Trophoblast cell (in vitro differentiated cells and primary cell): ENCODE measurements at regions not wholly inside any gene's neighbourhood (a gene's known extent, or its start where the extent isn't known, plus 50 kb on each side); places are given as distances from the start of the nearest gene placed in this dataset.
"Not testable (repeated sequence)": the region's sequence is repeated elsewhere in the genome, so short reads cannot be mapped to it uniquely, and the experiment has no call there.

ENCODE experiments used
- DNase-seq, 2 donors: peaks; one replicate each; pipeline ENCODE4 v3.0.0-alpha.2; 2016
- H2AFZ ChIP-seq: 2 replicates; pipeline ENCODE4 v1.6.1; 2013; ENCODE audit warnings: low read length, moderate library complexity, mild to moderate bottlenecking; ENCODE audit not compliant: insufficient read depth, poor library complexity
- H2AK5ac ChIP-seq: 2 replicates; pipeline ENCODE4 v1.6.1; 2013; ENCODE audit warnings: mild to moderate bottlenecking, low read length
- H2BK120ac ChIP-seq: 2 replicates; pipeline ENCODE4 v1.6.1; 2013; ENCODE audit warnings: low read length, mild to moderate bottlenecking, moderate library complexity; ENCODE audit not compliant: insufficient read depth, poor library complexity
- H2BK12ac ChIP-seq: 2 replicates; pipeline ENCODE4 v1.6.1; 2013; ENCODE audit warnings: mild to moderate bottlenecking, low read length, moderate library complexity
- H2BK5ac ChIP-seq: 2 replicates; pipeline ENCODE4 v1.6.1; 2013; ENCODE audit warnings: low read length, low read depth, moderate library complexity, mild to moderate bottlenecking; ENCODE audit not compliant: poor library complexity
- H3K14ac ChIP-seq: 2 replicates; pipeline ENCODE4 v1.6.1; 2013; ENCODE audit warnings: mild to moderate bottlenecking, low read length
- H3K18ac ChIP-seq: 2 replicates; pipeline ENCODE4 v1.6.1; 2013; ENCODE audit warnings: mild to moderate bottlenecking, low read length
- H3K23ac ChIP-seq: 2 replicates; pipeline ENCODE4 v1.6.1; 2013; ENCODE audit warnings: low read length
- H3K27ac ChIP-seq: 2 replicates; pipeline ENCODE4 v1.5.1; 2013; ENCODE audit warnings: low read depth, mild to moderate bottlenecking, inconsistent platforms, low read length, moderate library complexity
- H3K27me3 ChIP-seq: 2 replicates; pipeline ENCODE4 v1.6.1; 2013; ENCODE audit warnings: inconsistent platforms, mild to moderate bottlenecking, low read length, moderate library complexity; ENCODE audit not compliant: insufficient read depth
- H3K36me3 ChIP-seq, 2 experiments: 1 replicate in 1 of 2; 2 replicates in 1 of 2; pipeline ENCODE4 v1.6.1; 2013; ENCODE audit warnings: low read length in 2 of 2, mild to moderate bottlenecking in 2 of 2, moderate library complexity in 1 of 2; ENCODE audit not compliant: insufficient read depth in 2 of 2, control insufficient read depth in 1 of 2
- H3K4ac ChIP-seq: 2 replicates; pipeline ENCODE4 v1.6.1; 2013; ENCODE audit warnings: low read depth, mild to moderate bottlenecking, low read length, moderate library complexity
- H3K4me1 ChIP-seq, 2 experiments: 1 replicate in 1 of 2; 2 replicates in 1 of 2; pipeline ENCODE4 v1.6.1; 2013; ENCODE audit warnings: low read length in 2 of 2, mild to moderate bottlenecking in 2 of 2, moderate library complexity in 1 of 2; ENCODE audit not compliant: insufficient read depth in 2 of 2, control insufficient read depth in 1 of 2
- H3K4me2 ChIP-seq: 2 replicates; pipeline ENCODE4 v1.6.1; 2013; ENCODE audit warnings: inconsistent platforms, mild to moderate bottlenecking, low read length, moderate library complexity
- H3K4me3 ChIP-seq: 2 replicates; pipeline ENCODE4 v1.5.1; 2013; ENCODE audit warnings: mild to moderate bottlenecking, low read depth, low read length, inconsistent platforms
- H3K79me1 ChIP-seq: one replicate; pipeline ENCODE4 v1.6.1; 2013; ENCODE audit warnings: low read length
- H3K79me2 ChIP-seq: 2 replicates; pipeline ENCODE4 v1.6.1; 2013; ENCODE audit warnings: low read length, mild to moderate bottlenecking; ENCODE audit not compliant: control insufficient read depth, insufficient read depth, poor library complexity
- H3K9ac ChIP-seq: 2 replicates; pipeline ENCODE4 v1.6.1; 2013; ENCODE audit warnings: mild to moderate bottlenecking, low read length
- H3K9me3 ChIP-seq: 2 replicates; pipeline ENCODE4 v1.6.1; 2013; ENCODE audit warnings: low read depth, mild to moderate bottlenecking, control low read depth, inconsistent platforms, low read length; ENCODE audit not compliant: insufficient read depth
- H4K12ac ChIP-seq: 2 replicates; pipeline ENCODE4 v1.6.1; 2013; ENCODE audit warnings: low read depth, mild to moderate bottlenecking, low read length, moderate library complexity
- H4K8ac ChIP-seq: 2 replicates; pipeline ENCODE4 v1.6.1; 2013; ENCODE audit warnings: low read depth, mild to moderate bottlenecking, low read length, moderate library complexity
- H4K91ac ChIP-seq: one replicate; pipeline ENCODE4 v1.6.1; 2013; ENCODE audit warnings: low read depth, mild to moderate bottlenecking, low read length, moderate library complexity
- WGBS: extraction: QIAGEN DNeasy Blood & Tissue Kit; methylation state at CpG from one replicate; pipeline ENCODE4 v1.1.7; 2013; ENCODE audit warnings: missing lambda C conversion rate; ENCODE audit not compliant: insufficient read length, insufficient coverage; ENCODE audit errors: extremely low coverage; 5-methylcytosine and 5-hydroxymethylcytosine counted together

GRCh38 chr3:174482541-174482940 lies 376.6 kb upstream of the NAALADL2 start:
- Histone ChIP-seq H2AFZ (no peak overlapping the region), H3K4me2 (no peak overlapping the region), H4K12ac (no peak overlapping the region), H3K14ac (no peak overlapping the region), H3K4me3 (no peak overlapping the region), H3K27me3 (no peaks in the 10 kb centered on the region), H3K9me3 (no peaks in the 10 kb centered on the region), H2BK12ac (no peak overlapping the region), H2BK120ac (no peak overlapping the region), H3K79me1 (no peaks in the 10 kb centered on the region), H2AK5ac (no peak overlapping the region), H3K27ac (no peak overlapping the region), H3K79me2 (no peaks in the 10 kb centered on the region), H3K23ac (no peak overlapping the region), H3K9ac (no peak overlapping the region), H3K36me3 (no peaks in the 10 kb centered on the region), H3K4ac (no peak overlapping the region), H3K18ac (no peak overlapping the region), H2BK5ac (no peak overlapping the region), H4K8ac (no peak overlapping the region), H4K91ac (no peak overlapping the region), H3K4me1 (no peaks in the 10 kb centered on the region)
- WGBS: no CpG with 5 or more reads among the region's 1 CpG
- DNase-seq: no peak

DNA sequence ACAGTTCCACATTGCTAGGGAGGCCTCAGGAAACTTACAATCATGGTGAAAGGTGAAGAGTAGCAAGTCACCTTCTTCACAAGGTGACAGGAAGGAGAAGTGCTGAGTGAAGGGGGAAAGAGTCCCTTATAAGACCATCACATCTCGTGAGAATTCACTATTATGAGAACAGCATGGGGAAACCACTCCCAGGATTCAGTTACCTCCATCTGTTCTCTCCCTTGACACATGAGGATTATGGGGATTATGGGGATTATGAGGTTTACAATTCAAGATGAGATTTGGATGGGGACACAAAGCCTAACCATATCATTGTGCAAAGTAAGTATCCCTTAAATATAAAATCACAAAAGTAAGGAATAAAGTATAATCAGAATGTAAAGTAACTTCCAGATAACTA lies 375.9 kb upstream of the NAALADL2 start:
- Histone ChIP-seq H3K9me3 (no peaks in the 10 kb centered on the region), H2AK5ac (no peak overlapping the region), H3K14ac (no peak overlapping the region), H3K36me3 (no peaks in the 10 kb centered on the region), H3K79me1 (no peaks in the 10 kb centered on the region), H2BK12ac (no peak overlapping the region), H3K23ac (no peak overlapping the region), H4K8ac (no peak overlapping the region), H3K27me3 (no peaks in the 10 kb centered on the region), H3K4ac (no peak overlapping the region), H2AFZ (no peak overlapping the region), H3K9ac (no peak overlapping the region), H3K4me1 (no peaks in the 10 kb centered on the region), H4K91ac (no peak overlapping the region), H3K4me3 (no peak overlapping the region), H2BK5ac (no peak overlapping the region), H3K4me2 (no peak overlapping the region), H4K12ac (no peak overlapping the region), H2BK120ac (no peak overlapping the region), H3K18ac (no peak overlapping the region), H3K27ac (no peak overlapping the region), H3K79me2 (no peaks in the 10 kb centered on the region)
- no CpG with 5 or more reads among the region's 1 CpG for whole genome bisulfite sequencing
- no peak for DNase-seq

DNA sequence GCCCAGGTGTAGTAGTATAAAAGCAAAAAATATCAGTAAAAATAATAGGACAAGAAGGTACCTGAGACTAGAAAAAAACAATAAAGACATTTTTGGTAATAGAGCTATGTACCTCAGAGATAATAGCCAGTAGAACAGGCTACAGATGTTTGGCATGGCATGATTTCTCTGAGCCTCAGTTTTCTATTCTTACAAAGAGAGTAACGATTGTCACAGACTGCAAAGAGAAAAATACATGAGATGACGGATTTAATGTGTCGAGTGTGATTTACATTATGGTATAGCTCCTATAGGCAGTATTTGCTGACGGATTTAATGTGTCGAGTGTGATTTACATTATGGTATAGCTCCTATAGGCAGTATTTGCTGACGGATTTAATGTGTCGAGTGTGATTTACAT lies 375.3 kb upstream of the NAALADL2 start:
- not testable (repeated sequence) for H3K9me3 ChIP-seq, H3K4me3 ChIP-seq, H3K27ac ChIP-seq, H4K8ac ChIP-seq, H4K91ac ChIP-seq, H3K36me3 ChIP-seq, H3K23ac ChIP-seq, H3K27me3 ChIP-seq, H4K12ac ChIP-seq, H3K4me1 ChIP-seq, DNase-seq, H3K4me2 ChIP-seq, H2AK5ac ChIP-seq, H3K79me1 ChIP-seq, H3K79me2 ChIP-seq, H2BK5ac ChIP-seq, H3K9ac ChIP-seq, H2AFZ ChIP-seq, H2BK120ac ChIP-seq, H2BK12ac ChIP-seq, H3K4ac ChIP-seq, H3K18ac ChIP-seq, H3K14ac ChIP-seq
- WGBS: no CpG with 5 or more reads among the region's 7 CpGs

DNA sequence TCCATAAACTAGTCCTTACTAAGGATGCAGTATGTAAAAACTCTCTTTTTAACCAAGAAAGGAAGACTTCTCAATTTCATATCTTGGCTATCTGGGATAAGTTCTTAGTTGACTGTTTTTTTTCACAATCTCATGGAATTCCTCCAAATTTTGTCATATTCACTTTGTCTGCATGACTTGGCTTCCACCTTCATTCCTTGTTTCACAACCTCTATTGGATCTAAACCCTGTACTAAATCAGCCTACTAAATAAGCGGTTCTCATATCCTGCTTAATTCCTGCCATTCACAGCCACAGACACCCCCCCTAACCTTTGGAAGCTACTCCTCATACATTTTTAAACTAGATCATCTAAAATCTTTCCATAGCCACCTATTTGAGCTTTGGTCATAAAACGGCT lies 370.6 kb upstream of the NAALADL2 start:
- no peak overlapping the region for H4K91ac ChIP-seq
- H2AK5ac ChIP-seq: no peak overlapping the region
- no peak overlapping the region for H3K9ac ChIP-seq
- H2AFZ ChIP-seq: no peak overlapping the region
- DNase-seq: no peak
- H4K8ac ChIP-seq: no peak overlapping the region
- H3K27ac ChIP-seq: no peak overlapping the region
- no peak overlapping the region for H2BK5ac ChIP-seq
- H3K27me3 ChIP-seq: no peaks in the 10 kb centered on the region
- no peaks in the 10 kb centered on the region for H3K79me1 ChIP-seq
- no peaks in the 10 kb centered on the region for H3K36me3 ChIP-seq
- no peak overlapping the region for H3K14ac ChIP-seq
- no peak overlapping the region for H2BK120ac ChIP-seq
- H3K9me3 ChIP-seq: no peaks in the 10 kb centered on the region
- no peak overlapping the region for H3K4ac ChIP-seq
- no peak overlapping the region for H3K4me2 ChIP-seq
- H3K4me3 ChIP-seq: no peak overlapping the region
- no peaks in the 10 kb centered on the region for H3K4me1 ChIP-seq
- no peaks in the 10 kb centered on the region for H3K79me2 ChIP-seq
- H3K18ac ChIP-seq: no peak overlapping the region
- WGBS: no CpG with 5 or more reads among the region's 2 CpGs
- no peak overlapping the region for H3K23ac ChIP-seq
- no peak overlapping the region for H2BK12ac ChIP-seq
- no peak overlapping the region for H4K12ac ChIP-seq
